ENCODE measurements at regions not wholly inside any gene's neighbourhood (a gene's known extent, or its start where the extent isn't known, plus 50 kb on each side); places are given as distances from the start of the nearest gene placed in this dataset.
"Not testable (repeated sequence)": the region's sequence is repeated elsewhere in the genome, so short reads cannot be mapped to it uniquely, and the experiment has no call there.

- not testable (repeated sequence) for H3K4me3 ChIP-seq (ENCODE audit: control insufficient read depth, low read depth, low read length); DNase-seq (ENCODE audit: low read depth)
Measured at GRCh38 chr2:89756616-89757015, 1065.1 kb downstream of the RPIA start.

DNA sequence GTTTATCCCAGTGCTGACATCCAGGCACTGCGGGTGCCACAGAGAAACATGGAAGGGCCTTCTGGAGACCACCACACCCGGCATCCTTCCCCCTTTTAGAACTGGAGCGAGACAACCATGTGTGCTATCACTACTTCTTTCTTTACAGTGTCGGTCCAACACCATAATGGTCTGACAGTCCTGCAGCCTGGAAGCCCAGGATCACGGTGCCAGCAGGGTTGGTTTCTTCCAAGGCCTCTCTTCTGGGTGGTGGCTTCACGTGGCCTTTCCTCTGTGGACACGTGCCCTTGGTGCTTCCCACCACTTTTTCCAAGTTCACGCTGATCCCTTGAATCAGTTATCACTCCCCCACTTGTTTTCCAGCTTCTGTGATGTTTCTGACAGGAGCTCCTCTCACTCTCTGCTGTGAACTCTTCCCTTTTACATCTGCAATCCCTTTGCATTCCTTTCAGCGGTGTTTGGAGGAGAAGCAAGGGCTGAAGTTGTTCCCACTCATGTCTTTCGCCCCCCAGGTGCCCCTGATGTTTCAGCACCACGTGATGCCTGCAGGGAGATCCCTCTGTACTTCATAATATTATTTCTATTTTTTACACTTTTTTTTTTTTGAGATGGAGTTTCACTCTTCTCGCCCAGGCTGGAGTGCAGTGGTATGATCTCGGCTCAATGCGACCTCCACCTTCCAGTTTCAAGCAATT lies 1067.0 kb downstream of the RPIA start:
- not testable (repeated sequence) for H3K4me3 ChIP-seq (ENCODE audit: control insufficient read depth, low read depth, low read length)

DNA sequence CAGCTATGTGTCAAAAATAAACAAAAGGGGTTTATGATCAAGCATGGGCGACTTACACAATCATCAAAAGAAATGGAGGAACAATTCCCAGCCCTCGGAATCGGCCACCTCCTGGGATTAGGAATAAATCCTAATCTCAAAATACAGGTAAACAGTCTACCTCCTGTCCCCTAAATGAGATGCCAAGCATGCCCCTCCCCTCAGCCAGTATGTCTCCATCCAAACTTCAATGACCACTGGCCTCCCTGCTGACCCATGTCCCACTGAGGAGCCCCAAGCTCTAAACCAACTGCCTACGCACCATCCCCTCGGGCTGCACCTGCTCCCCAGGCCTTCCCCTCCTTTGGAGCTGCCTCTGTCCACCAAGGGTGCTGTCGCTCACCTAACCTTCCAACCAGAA lies 1069.3 kb downstream of the RPIA start:
- not testable (repeated sequence) for H3K4me3 ChIP-seq (ENCODE audit: control insufficient read depth, low read depth, low read length); DNase-seq (ENCODE audit: low read depth)

More for the DNA sequence above, 1067.0 kb downstream of the RPIA start:
- DNase-seq (ENCODE audit: low read depth), result not testable (repeated sequence)

- H3K4me3 ChIP-seq (ENCODE audit: control insufficient read depth, low read depth, low read length); DNase-seq (ENCODE audit: low read depth): not testable (repeated sequence)
Measured at GRCh38 chr2:89761171-89761570, 1069.7 kb downstream of the RPIA start.

GRCh38 chr2:89761863-89762262 lies 1070.4 kb downstream of the RPIA start:
- DNase-seq (ENCODE audit: low read depth); H3K4me3 ChIP-seq (ENCODE audit: control insufficient read depth, low read depth, low read length): not testable (repeated sequence)

DNA sequence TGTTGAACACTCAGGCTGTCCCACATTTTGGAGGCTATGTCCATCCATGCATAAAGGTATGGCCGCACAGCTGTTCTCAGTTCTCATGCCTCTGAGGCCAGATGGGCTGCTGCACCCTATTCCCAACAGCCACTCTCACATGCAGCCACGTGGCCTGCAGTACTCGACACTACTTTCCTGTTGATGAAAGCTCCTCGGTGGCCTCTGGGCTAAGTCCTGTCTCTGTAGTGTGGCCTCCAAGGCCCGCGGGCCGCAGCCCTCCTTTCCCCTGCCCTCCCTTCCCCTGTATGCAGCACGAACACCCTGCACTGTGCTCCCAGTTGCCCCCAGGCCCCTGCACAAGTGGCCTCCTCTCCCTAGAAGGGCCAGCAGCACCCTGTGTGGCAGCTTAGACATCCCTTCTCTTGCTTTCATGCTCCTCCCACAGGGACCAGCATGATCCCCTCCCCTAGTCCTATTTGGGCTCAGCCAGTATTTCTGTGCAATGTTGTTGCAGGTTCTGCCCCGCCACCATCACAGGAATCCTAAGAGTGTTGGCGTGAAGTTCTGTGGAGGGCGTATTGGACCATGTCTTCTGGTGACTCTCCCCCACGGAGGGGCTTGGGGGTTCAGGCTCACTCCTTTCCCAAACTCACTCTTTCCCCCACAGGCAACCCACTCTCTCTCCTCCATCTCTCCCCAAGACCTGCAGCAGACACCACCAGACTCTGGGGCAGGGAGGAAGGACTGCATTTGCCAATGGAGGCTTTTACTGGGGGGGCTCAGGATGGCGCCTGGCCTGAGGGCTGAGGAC lies 1071.2 kb downstream of the RPIA start:
- not testable (repeated sequence) for DNase-seq (ENCODE audit: low read depth); H3K4me3 ChIP-seq (ENCODE audit: control insufficient read depth, low read depth, low read length)

GRCh38 chr2:89763254-89763580 lies 1071.7 kb downstream of the RPIA start:
- TF ChIP-seq CTCF (conservative IDR thresholded peaks at IDR 0.05; ENCODE audit: control insufficient read depth, insufficient read depth, low read depth, low read length), result no peak
- no peak overlapping the region for H3K4me3 ChIP-seq (ENCODE audit: control insufficient read depth, low read depth, low read length)
- DNase-seq (ENCODE audit: low read depth), result no peak

- H3K4me3 ChIP-seq (ENCODE audit: control insufficient read depth, low read depth, low read length), result no peak overlapping the region
- TF ChIP-seq CTCF (conservative IDR thresholded peaks at IDR 0.05; ENCODE audit: control insufficient read depth, insufficient read depth, low read depth, low read length), result no peak
- DNase-seq (ENCODE audit: low read depth), result no peak
Measured at GRCh38 chr2:89763581-89764485, 1072.4 kb downstream of the RPIA start.

GRCh38 chr2:89764571-89765360 lies 1073.3 kb downstream of the RPIA start:
- not testable (repeated sequence) for DNase-seq (ENCODE audit: low read depth); H3K4me3 ChIP-seq (ENCODE audit: control insufficient read depth, low read depth, low read length)

GRCh38 chr2:89765361-89765718 lies 1073.9 kb downstream of the RPIA start:
- not testable (repeated sequence) for DNase-seq (ENCODE audit: low read depth)

GRCh38 chr2:89766141-89766990 lies 1074.9 kb downstream of the RPIA start:
- not testable (repeated sequence) for DNase-seq (ENCODE audit: low read depth); H3K4me3 ChIP-seq (ENCODE audit: control insufficient read depth, low read depth, low read length)

More at GRCh38 chr2:89765361-89765718, 1073.9 kb downstream of the RPIA start:
- not testable (repeated sequence) for H3K4me3 ChIP-seq (ENCODE audit: control insufficient read depth, low read depth, low read length)

DNA sequence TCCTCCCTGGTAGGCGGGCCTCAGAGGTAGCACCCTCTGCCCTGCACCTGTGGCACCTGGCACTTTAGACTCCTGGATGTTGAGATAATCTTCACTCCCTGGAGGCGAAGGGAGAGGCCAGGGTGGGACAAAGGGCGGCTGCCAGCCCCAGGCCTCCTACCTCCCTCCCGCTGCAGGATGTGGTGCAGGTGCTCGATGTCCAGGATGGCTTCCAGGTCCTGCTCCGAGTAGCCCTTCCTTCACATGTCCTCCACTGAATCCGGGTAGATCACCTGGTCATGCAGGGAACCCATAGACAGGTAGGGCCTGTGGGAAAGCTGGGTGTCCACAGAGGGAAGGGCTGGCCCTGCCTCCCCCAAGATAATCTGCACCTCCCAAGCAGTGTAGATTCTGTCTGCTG lies 1075.6 kb downstream of the RPIA start:
- DNase-seq (ENCODE audit: low read depth); H3K4me3 ChIP-seq (ENCODE audit: control insufficient read depth, low read depth, low read length): not testable (repeated sequence)

Data from fibroblast of mammary gland (primary cell).